Suprapubic skin (tissue), 4 donors: ENCODE measurements at regions not wholly inside any gene's neighbourhood (a gene's known extent, or its start where the extent isn't known, plus 50 kb on each side); places are given as distances from the start of the nearest gene placed in this dataset.

ENCODE experiments used
- DNase-seq, 2 donors: peaks; one replicate each; pipeline ENCODE4 v3.0.0-alpha.2; 2019; ENCODE audit warnings: low spot score in 2 of 2
- H3K27ac ChIP-seq: fragments of 200-600 bp; sonication (generic); one replicate; pipeline ENCODE4 v1.5.1; 2019
- H3K27me3 ChIP-seq: fragments of 200-600 bp; sonication (generic); one replicate; pipeline ENCODE4 v1.5.1; 2019
- H3K36me3 ChIP-seq: fragments of 200-600 bp; sonication (generic); one replicate; pipeline ENCODE4 v1.5.1; 2019
- H3K4me1 ChIP-seq: fragments of 200-600 bp; sonication (generic); one replicate; pipeline ENCODE4 v1.5.1; 2019
- H3K4me3 ChIP-seq: fragments of 200-600 bp; sonication (generic); one replicate; pipeline ENCODE4 v1.5.1; 2019; ENCODE audit warnings: mild to moderate bottlenecking
- H3K9me3 ChIP-seq: fragments of 200-600 bp; sonication (generic); one replicate; pipeline ENCODE4 v1.5.1; 2019
- CTCF ChIP-seq, 2 donors: fragments of 200-600 bp in 1 of 2; fragments of 450-650 bp in 1 of 2; sonication (generic) in 1 of 2; IDR thresholded peaks; one replicate each; pipeline ENCODE4 v1.5.1; 2016 to 2019; ENCODE audit warnings: antibody characterized with exemption in 2 of 2, mild to moderate bottlenecking in 1 of 2, moderate library complexity in 1 of 2
- EP300 ChIP-seq: sonication (generic); formaldehyde crosslinking; IDR thresholded peaks from one replicate; pipeline ENCODE4 v1.6.1; 2017; ENCODE audit warnings: antibody characterized with exemption
- POLR2A ChIP-seq, 2 donors: fragments of 450-650 bp; IDR thresholded peaks; one replicate each; pipeline ENCODE4 v1.6.1; 2017; ENCODE audit warnings: antibody characterized with exemption in 2 of 2, mild to moderate bottlenecking in 2 of 2, moderate library complexity in 2 of 2
- POLR2AphosphoS5 ChIP-seq, 3 donors: sonication (generic); formaldehyde crosslinking; IDR thresholded peaks; one replicate each; pipeline ENCODE4 v1.6.1; 2017; ENCODE audit warnings: antibody characterized with exemption in 3 of 3
- WGBS: methylation state at CpG from one replicate; pipeline ENCODE4 v1.1.5; 2018; 5-methylcytosine and 5-hydroxymethylcytosine counted together

- no peaks in the 10 kb centered on the region for H3K27me3 ChIP-seq
- H3K9me3 ChIP-seq = no peaks in the 10 kb centered on the region
- H3K4me1 ChIP-seq = no peaks in the 10 kb centered on the region
- 85% methylated on average over 1 of the region's 1 CpG for WGBS
- TF ChIP-seq POLR2AphosphoS5 (IDR thresholded peaks at IDR 0.05) (no peak), POLR2A (IDR thresholded peaks at IDR 0.05) (no peak), CTCF (IDR thresholded peaks at IDR 0.05) (no peak), EP300 (no peak)
- no peaks in the 10 kb centered on the region for H3K36me3 ChIP-seq
- H3K27ac ChIP-seq = no peak overlapping the region
- no peak overlapping the region for H3K4me3 ChIP-seq
- DNase-seq = no peak
Measured at GRCh38 chr5:18987101-18987500, 1000.9 kb downstream of the CDH18 start.

- H3K4me3 ChIP-seq = no peak overlapping the region
- H3K4me1 ChIP-seq = no peaks in the 10 kb centered on the region
- H3K27me3 ChIP-seq = no peaks in the 10 kb centered on the region
- H3K27ac ChIP-seq = no peak overlapping the region
- no peaks in the 10 kb centered on the region for H3K9me3 ChIP-seq
- WGBS = 68% methylated on average over 1 of the region's 1 CpG
- TF ChIP-seq CTCF (IDR thresholded peaks at IDR 0.05) (no peak), POLR2AphosphoS5 (IDR thresholded peaks at IDR 0.05) (no peak), POLR2A (IDR thresholded peaks at IDR 0.05) (no peak), EP300 (no peak)
- no peaks in the 10 kb centered on the region for H3K36me3 ChIP-seq
- no peak for DNase-seq
Measured at GRCh38 chr5:18990852-18991251, 997.1 kb downstream of the CDH18 start.

- no peak overlapping the region for H3K27ac ChIP-seq
- no peak for DNase-seq
- no peak overlapping the region for H3K4me3 ChIP-seq
- no peaks in the 10 kb centered on the region for H3K36me3 ChIP-seq
- H3K4me1 ChIP-seq = no peaks in the 10 kb centered on the region
- 32% methylated on average over 1 of the region's 1 CpG for WGBS
- no peaks in the 10 kb centered on the region for H3K27me3 ChIP-seq
- TF ChIP-seq POLR2AphosphoS5 (IDR thresholded peaks at IDR 0.05) = no peak
- no peak for TF ChIP-seq CTCF (IDR thresholded peaks at IDR 0.05)
- TF ChIP-seq EP300 = no peak
- no peak for TF ChIP-seq POLR2A (IDR thresholded peaks at IDR 0.05)
- H3K9me3 ChIP-seq = no peaks in the 10 kb centered on the region
Measured at GRCh38 chr5:18992264-18992663, 995.7 kb downstream of the CDH18 start.

GRCh38 chr5:18999478-18999877 lies 988.5 kb downstream of the CDH18 start:
- DNase-seq = no peak
- no peaks in the 10 kb centered on the region for H3K9me3 ChIP-seq
- no peaks in the 10 kb centered on the region for H3K4me1 ChIP-seq

GRCh38 chr5:19001054-19001453 lies 986.9 kb downstream of the CDH18 start:
- no peaks in the 10 kb centered on the region for H3K4me1 ChIP-seq
- H3K4me3 ChIP-seq = no peak overlapping the region
- H3K27ac ChIP-seq = no peak overlapping the region
- DNase-seq = no peak
- no peaks in the 10 kb centered on the region for H3K9me3 ChIP-seq
- no peaks in the 10 kb centered on the region for H3K27me3 ChIP-seq
- TF ChIP-seq POLR2AphosphoS5 (IDR thresholded peaks at IDR 0.05) (no peak), CTCF (IDR thresholded peaks at IDR 0.05) (no peak), POLR2A (IDR thresholded peaks at IDR 0.05) (no peak), EP300 (no peak)
- H3K36me3 ChIP-seq = no peaks in the 10 kb centered on the region
- WGBS = 58% methylated on average over 1 of the region's 1 CpG

More at GRCh38 chr5:18999478-18999877, 988.5 kb downstream of the CDH18 start:
- TF ChIP-seq POLR2AphosphoS5 (IDR thresholded peaks at IDR 0.05) (no peak), POLR2A (IDR thresholded peaks at IDR 0.05) (no peak), EP300 (no peak)
- no peaks in the 10 kb centered on the region for H3K27me3 ChIP-seq
- no peak overlapping the region for H3K4me3 ChIP-seq
- no peak overlapping the region for H3K27ac ChIP-seq
- no peaks in the 10 kb centered on the region for H3K36me3 ChIP-seq

GRCh38 chr5:19001539-19001938 lies 986.5 kb downstream of the CDH18 start:
- no peaks in the 10 kb centered on the region for H3K9me3 ChIP-seq
- no peaks in the 10 kb centered on the region for H3K36me3 ChIP-seq
- H3K27ac ChIP-seq = no peak overlapping the region
- no peak overlapping the region for H3K4me3 ChIP-seq
- no peaks in the 10 kb centered on the region for H3K4me1 ChIP-seq
- WGBS = 65% methylated on average over 2 of the region's 2 CpGs
- DNase-seq = no peak
- TF ChIP-seq POLR2AphosphoS5 (IDR thresholded peaks at IDR 0.05) (no peak), POLR2A (IDR thresholded peaks at IDR 0.05) (no peak)
- H3K27me3 ChIP-seq = no peaks in the 10 kb centered on the region
